ENCODE measurements at regions not wholly inside any gene's neighbourhood (a gene's known extent, or its start where the extent isn't known, plus 50 kb on each side); places are given as distances from the start of the nearest gene placed in this dataset.

DNA sequence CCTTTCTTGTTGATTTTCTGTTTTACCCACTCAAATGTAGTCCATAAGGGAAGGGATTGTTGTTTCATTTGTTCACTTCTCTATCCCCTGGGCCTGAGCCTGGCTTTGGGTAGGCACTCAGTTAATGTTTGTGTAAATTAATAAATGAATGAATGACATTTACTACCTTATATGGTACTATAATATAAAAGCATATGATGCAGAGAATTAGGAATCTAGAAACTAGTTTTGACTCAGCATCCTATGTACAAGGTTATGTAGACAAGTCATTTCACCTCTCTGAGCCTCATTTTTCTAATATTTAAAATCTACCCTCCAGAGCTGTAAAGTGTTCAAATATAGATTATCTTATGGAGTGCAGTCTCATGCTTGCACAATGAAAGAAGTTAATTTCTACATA, 68.9 kb upstream of the S1PR1 start:
- FAIRE-seq (no peak), DNase-seq (ENCODE audit: low read depth) (no peak)
- no peak overlapping the region for H3K4me3 ChIP-seq (ENCODE audit: low read depth, low read length)
- no peak for TF ChIP-seq CTCF (IDR thresholded peaks at IDR 0.05; ENCODE audit: insufficient read depth, low read length, severe bottlenecking)
- no peaks in the 10 kb centered on the region for H3K27me3 ChIP-seq (ENCODE audit: control insufficient read depth, insufficient read depth, low read length)
- H3K36me3 ChIP-seq (ENCODE audit: control insufficient read depth, insufficient read depth, low read length): no peaks in the 10 kb centered on the region

DNA sequence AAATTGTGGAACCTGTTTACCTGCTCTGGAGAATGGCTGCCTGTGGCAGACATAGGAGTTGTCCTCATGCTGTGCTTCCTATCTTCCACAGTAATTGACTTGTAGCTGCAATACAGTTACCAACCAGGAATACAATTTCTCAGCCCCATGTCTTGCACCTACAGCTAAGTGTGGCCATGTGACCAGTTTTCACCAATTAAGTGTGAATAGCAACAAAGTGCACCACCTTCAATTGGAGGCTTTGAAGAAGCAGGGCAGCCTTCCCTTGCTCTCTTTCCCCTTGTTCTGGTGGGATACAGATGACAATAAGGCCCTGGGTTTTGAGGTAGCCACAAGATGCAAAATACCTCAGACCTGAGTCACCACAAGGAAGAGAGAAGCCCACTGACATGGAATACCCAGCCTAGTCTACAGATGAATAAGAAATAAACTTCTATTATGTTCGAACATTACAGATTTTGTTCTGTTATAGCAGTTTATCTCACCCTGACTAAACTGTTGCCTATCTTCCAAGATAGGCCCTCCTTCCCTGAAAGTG, 70.2 kb upstream of the S1PR1 start:
- TF ChIP-seq CTCF (IDR thresholded peaks at IDR 0.05; ENCODE audit: insufficient read depth, low read length, severe bottlenecking): no peak
- Histone ChIP-seq H3K36me3 (ENCODE audit: control insufficient read depth, insufficient read depth, low read length) (no peaks in the 10 kb centered on the region), H3K27me3 (ENCODE audit: control insufficient read depth, insufficient read depth, low read length) (no peaks in the 10 kb centered on the region), H3K4me3 (ENCODE audit: low read depth, low read length) (no peak overlapping the region)
- DNase-seq (ENCODE audit: low read depth): no peak
- FAIRE-seq: no peak

GRCh38 chr1:101165954-101166353, 70.9 kb upstream of the S1PR1 start:
- no peak for TF ChIP-seq CTCF (IDR thresholded peaks at IDR 0.05; ENCODE audit: insufficient read depth, low read length, severe bottlenecking)
- Histone ChIP-seq H3K4me3 (ENCODE audit: low read depth, low read length) (no peak overlapping the region), H3K27me3 (ENCODE audit: control insufficient read depth, insufficient read depth, low read length) (no peaks in the 10 kb centered on the region), H3K36me3 (ENCODE audit: control insufficient read depth, insufficient read depth, low read length) (no peaks in the 10 kb centered on the region)
- DNase-seq (ENCODE audit: low read depth) (no peak), FAIRE-seq (no peak)

GRCh38 chr1:101165532-101165931, 71.3 kb upstream of the S1PR1 start:
- no peak overlapping the region for H3K4me3 ChIP-seq (ENCODE audit: low read depth, low read length)
- TF ChIP-seq CTCF (IDR thresholded peaks at IDR 0.05; ENCODE audit: insufficient read depth, low read length, severe bottlenecking): no peak
- no peak for FAIRE-seq

DNA sequence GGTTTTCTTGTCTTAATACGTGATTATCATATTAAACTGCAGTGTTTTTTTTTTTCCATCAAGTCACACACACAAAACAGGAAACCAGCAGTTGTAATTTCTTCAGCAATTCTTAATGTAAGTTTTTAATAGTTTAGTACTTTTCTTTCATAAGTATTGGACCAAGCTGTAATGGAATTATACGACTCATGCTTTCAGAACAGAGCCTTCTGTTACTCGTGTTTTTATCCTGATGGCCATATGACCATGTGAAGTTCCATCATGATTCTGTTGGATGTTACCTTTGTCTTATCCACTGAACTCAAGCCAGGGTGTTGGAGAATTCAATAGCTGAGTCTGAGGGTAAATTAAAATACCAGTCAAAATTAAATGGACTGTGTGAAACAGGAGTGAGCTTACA, 72.0 kb upstream of the S1PR1 start:
- Histone ChIP-seq H3K36me3 (ENCODE audit: control insufficient read depth, insufficient read depth, low read length) (no peaks in the 10 kb centered on the region), H3K27me3 (ENCODE audit: control insufficient read depth, insufficient read depth, low read length) (no peaks in the 10 kb centered on the region), H3K4me3 (ENCODE audit: low read depth, low read length) (no peak overlapping the region)
- DNase-seq (ENCODE audit: low read depth) (no peak), FAIRE-seq (no peak)
- no peak for TF ChIP-seq CTCF (IDR thresholded peaks at IDR 0.05; ENCODE audit: insufficient read depth, low read length, severe bottlenecking)

More at GRCh38 chr1:101165532-101165931, 71.3 kb upstream of the S1PR1 start:
- no peak for DNase-seq (ENCODE audit: low read depth)
- no peaks in the 10 kb centered on the region for H3K36me3 ChIP-seq (ENCODE audit: control insufficient read depth, insufficient read depth, low read length)
- no peaks in the 10 kb centered on the region for H3K27me3 ChIP-seq (ENCODE audit: control insufficient read depth, insufficient read depth, low read length)
